ENCODE measurements at regions not wholly inside any gene's neighbourhood (a gene's known extent, or its start where the extent isn't known, plus 50 kb on each side); places are given as distances from the start of the nearest gene placed in this dataset.
A peak's percentile ranks its signal among the peaks of the same experiment; 100 is the strongest.
"Not testable (repeated sequence)": the region's sequence is repeated elsewhere in the genome, so short reads cannot be mapped to it uniquely, and the experiment has no call there.

DNA sequence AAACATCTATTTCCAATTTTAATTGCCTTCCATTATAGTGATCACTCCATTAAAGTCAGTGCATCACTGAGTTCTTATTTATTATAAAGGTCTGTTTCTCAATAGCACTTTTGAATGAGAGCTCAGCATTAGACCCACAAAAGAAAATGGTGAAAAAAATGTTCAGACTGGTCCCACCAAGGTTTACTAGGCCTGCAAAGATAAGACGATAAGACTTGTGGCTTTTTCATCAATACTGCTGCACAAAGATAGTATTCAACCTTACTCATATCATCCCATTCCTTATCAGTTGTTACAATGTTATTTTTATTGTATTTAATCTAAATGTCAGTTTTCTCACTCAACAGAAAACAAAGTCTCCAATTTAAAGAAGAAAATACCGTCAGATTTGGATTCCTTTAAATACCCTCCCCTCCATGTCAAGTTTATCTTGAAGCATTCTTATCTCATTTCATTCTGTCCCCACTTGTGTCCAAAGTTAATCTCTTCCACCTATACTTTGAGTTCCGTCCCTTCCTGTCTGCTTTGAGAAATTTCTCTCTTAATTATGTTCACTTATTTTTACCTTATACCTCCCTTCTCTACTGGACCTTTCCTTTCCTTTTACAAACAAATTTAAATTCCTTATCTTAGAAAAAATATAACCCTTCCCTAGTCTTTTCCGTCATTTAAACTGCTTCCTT lies 140.0 kb downstream of the GASK1B start:
- DNase-seq (ENCODE audit: low read depth) = no peak
- no peak overlapping the region for H3K4me3 ChIP-seq (ENCODE audit: low read depth, low read length)
- TF ChIP-seq, protein P1, sequence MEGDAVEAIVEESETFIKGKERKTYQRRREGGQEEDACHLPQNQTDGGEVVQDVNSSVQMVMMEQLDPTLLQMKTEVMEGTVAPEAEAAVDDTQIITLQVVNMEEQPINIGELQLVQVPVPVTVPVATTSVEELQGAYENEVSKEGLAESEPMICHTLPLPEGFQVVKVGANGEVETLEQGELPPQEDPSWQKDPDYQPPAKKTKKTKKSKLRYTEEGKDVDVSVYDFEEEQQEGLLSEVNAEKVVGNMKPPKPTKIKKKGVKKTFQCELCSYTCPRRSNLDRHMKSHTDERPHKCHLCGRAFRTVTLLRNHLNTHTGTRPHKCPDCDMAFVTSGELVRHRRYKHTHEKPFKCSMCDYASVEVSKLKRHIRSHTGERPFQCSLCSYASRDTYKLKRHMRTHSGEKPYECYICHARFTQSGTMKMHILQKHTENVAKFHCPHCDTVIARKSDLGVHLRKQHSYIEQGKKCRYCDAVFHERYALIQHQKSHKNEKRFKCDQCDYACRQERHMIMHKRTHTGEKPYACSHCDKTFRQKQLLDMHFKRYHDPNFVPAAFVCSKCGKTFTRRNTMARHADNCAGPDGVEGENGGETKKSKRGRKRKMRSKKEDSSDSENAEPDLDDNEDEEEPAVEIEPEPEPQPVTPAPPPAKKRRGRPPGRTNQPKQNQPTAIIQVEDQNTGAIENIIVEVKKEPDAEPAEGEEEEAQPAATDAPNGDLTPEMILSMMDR (IDR thresholded peaks at IDR 0.05; ENCODE audit: control insufficient read depth, extremely low read depth, insufficient read depth) = no peak

- not testable (repeated sequence) for DNase-seq (ENCODE audit: low read depth); H3K4me3 ChIP-seq (ENCODE audit: low read depth, low read length)
Measured at GRCh38 chr4:158028381-158028780, 144.4 kb downstream of the GASK1B start.

- H3K4me3 ChIP-seq (ENCODE audit: low read depth, low read length) = no peak overlapping the region
- no peak for DNase-seq (ENCODE audit: low read depth)
- TF ChIP-seq, protein P1 (IDR thresholded peaks at IDR 0.05; ENCODE audit: control insufficient read depth, extremely low read depth, insufficient read depth) = no peak
Measured at GRCh38 chr4:158025131-158025530, 147.7 kb downstream of the GASK1B start.

DNA sequence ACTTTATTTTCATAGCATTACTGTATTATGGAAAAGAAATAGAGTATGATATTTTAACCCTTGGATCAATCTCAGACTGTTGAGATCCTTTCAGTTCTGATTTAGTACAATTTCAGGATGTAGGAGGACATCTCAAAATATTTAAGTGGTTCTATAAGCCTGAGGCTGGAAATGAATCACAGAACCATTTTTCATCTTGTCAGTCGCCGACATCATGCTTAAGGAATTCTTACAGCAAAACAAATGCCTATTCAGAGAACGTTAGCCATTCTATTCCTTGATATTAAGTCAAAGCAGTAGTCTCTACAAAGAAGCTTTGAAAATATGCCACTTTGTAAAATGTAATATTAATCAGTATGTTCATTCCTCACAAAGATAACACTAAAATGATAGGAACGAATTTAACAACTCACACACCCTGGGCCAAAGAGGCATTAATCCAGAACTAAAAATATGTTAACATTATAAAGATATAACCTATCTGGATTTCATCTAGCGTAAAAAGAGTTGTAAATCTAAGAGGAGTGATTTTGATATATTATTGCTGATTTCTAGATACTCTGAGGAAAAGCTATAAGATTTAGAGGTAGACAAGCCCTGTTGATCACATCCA lies 152.0 kb downstream of the GASK1B start:
- DNase-seq (ENCODE audit: low read depth) = no peak
- no peak overlapping the region for H3K4me3 ChIP-seq (ENCODE audit: low read depth, low read length)
- TF ChIP-seq, protein P1 (IDR thresholded peaks at IDR 0.05; ENCODE audit: control insufficient read depth, extremely low read depth, insufficient read depth) = no peak

DNA sequence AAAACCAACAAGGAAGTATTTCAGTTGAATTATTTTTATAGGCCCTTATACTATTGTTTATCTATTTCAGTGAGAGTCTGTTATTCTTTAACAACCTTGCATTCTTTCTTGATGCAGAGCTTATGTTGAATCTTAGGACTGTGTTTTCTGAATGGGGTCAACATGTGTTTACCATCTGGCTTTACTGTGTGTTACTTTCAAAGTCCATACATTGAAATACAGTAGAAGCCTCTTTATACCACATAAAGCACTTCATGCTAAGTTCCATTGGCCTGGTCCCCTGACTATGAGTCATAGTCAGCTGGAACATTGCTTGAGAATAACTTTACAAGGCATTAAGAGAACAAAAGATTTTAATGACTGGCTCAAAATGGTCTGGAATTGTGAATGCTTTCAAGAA lies 152.6 kb downstream of the GASK1B start:
- no peak overlapping the region for H3K4me3 ChIP-seq (ENCODE audit: low read depth, low read length)
- DNase-seq (ENCODE audit: low read depth) = peak; percentile 85
- TF ChIP-seq, protein P1 (IDR thresholded peaks at IDR 0.05; ENCODE audit: control insufficient read depth, extremely low read depth, insufficient read depth) = no peak

DNA sequence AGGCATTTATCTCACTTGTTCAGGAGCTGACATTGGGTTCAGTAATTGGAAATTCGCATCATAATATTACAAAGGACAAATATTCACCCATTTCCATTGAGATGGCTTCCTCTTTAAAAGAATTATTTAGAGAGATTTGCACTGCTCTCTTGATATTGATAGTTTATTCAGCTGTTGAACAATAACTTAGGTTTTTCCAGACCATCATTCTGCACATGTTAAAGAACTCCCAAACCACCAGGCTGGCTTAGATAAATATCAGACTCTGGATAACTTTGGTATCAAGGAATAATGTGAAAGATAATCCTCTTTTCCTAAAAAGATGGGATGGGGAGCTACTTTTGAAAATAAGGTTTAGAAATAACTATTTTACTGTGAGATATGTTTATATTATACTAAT lies 154.0 kb downstream of the GASK1B start:
- no peak overlapping the region for H3K4me3 ChIP-seq (ENCODE audit: low read depth, low read length)
- TF ChIP-seq, protein P1 (IDR thresholded peaks at IDR 0.05; ENCODE audit: control insufficient read depth, extremely low read depth, insufficient read depth) = no peak
- DNase-seq (ENCODE audit: low read depth) = no peak

DNA sequence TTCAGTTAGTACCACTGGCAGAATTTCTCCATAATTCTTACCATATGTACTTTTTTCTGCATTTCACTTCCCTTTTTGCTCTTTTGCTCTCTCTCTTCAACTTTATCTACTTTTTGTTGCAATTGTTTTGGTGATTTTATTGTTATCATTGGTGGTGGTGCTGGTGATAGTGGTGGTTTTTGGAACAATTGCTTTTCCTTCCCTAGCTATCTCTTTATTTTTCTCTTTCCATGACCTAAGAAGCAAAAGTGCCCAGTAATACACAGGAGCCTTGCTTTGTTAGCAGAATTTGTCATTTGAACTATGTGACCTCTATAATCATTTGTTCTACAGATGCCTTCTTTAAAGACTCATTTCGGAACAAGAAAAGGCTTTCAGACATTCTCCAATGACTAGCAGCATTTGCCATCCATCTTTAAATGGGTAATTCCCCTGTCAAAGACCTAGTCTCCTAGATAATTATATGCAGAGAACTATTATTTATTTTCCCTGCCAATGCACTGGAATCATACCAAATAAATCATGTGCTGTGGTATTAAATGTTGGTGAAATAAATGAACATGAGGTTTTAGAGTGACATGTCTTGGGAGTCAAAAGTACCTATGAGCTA lies 154.5 kb downstream of the GASK1B start:
- no peak for DNase-seq (ENCODE audit: low read depth)
- TF ChIP-seq, protein P1 (IDR thresholded peaks at IDR 0.05; ENCODE audit: control insufficient read depth, extremely low read depth, insufficient read depth) = no peak
- H3K4me3 ChIP-seq (ENCODE audit: low read depth, low read length) = no peak overlapping the region
